Fibroblast of pulmonary artery (primary cell): ENCODE measurements at regions not wholly inside any gene's neighbourhood (a gene's known extent, or its start where the extent isn't known, plus 50 kb on each side); places are given as distances from the start of the nearest gene placed in this dataset.

Experiments
- DNase-seq: peaks from one replicate; pipeline ENCODE4 v3.0.0-alpha.2; 2010; ENCODE audit warnings: low read depth
- H3K4me3 ChIP-seq: replicated peaks from 2 replicates; pipeline ENCODE4 v1.5.1; 2011; ENCODE audit warnings: low read depth, mild to moderate bottlenecking, control low read depth, low read length, moderate library complexity
- CTCF ChIP-seq: IDR thresholded peaks from 2 replicates; pipeline ENCODE4 v1.5.1; 2011; ENCODE audit warnings: mild to moderate bottlenecking, control low read depth, low read length, inconsistent platforms; ENCODE audit errors: missing control alignments

- TF ChIP-seq CTCF: no peak
- no peak for DNase-seq
- H3K4me3 ChIP-seq: no peak overlapping the region
Measured at GRCh38 chr2:2886922-2887321, 490.7 kb downstream of the EIPR1 start.

- TF ChIP-seq CTCF: no peak
- H3K4me3 ChIP-seq: no peak overlapping the region
- DNase-seq: no peak
Measured at GRCh38 chr2:2881499-2881898, 496.1 kb downstream of the EIPR1 start.

GRCh38 chr2:2880938-2881337, 496.7 kb downstream of the EIPR1 start:
- no peak overlapping the region for H3K4me3 ChIP-seq
- DNase-seq: no peak
- no peak for TF ChIP-seq CTCF

GRCh38 chr2:2879781-2880180, 497.8 kb downstream of the EIPR1 start:
- no peak for TF ChIP-seq CTCF
- H3K4me3 ChIP-seq: no peak overlapping the region
- no peak for DNase-seq

GRCh38 chr2:2879071-2879470, 498.5 kb downstream of the EIPR1 start:
- TF ChIP-seq CTCF: no peak
- no peak overlapping the region for H3K4me3 ChIP-seq
- DNase-seq: no peak

GRCh38 chr2:2877427-2877826, 500.2 kb downstream of the EIPR1 start:
- no peak for DNase-seq
- no peak for TF ChIP-seq CTCF
- no peak overlapping the region for H3K4me3 ChIP-seq

GRCh38 chr2:2876331-2877221, 501.0 kb downstream of the EIPR1 start:
- no peak for TF ChIP-seq CTCF
- no peak overlapping the region for H3K4me3 ChIP-seq
- no peak for DNase-seq
